ENCODE measurements at regions not wholly inside any gene's neighbourhood (a gene's known extent, or its start where the extent isn't known, plus 50 kb on each side); places are given as distances from the start of the nearest gene placed in this dataset.

GRCh38 chr2:126345691-126346090 is 310.3 kb upstream of the GYPC start:
- no peak for TF ChIP-seq CTCF (IDR thresholded peaks at IDR 0.05 in 4 of 5, conservative IDR thresholded peaks at IDR 0.05 in 1 of 5)
- TF ChIP-seq POLR2A (IDR thresholded peaks at IDR 0.05): no peak

Data from gastrocnemius medialis (tissue), 4 donors.